Sigmoid colon (tissue), 6 donors: ENCODE measurements at regions not wholly inside any gene's neighbourhood (a gene's known extent, or its start where the extent isn't known, plus 50 kb on each side); places are given as distances from the start of the nearest gene placed in this dataset.

Experiments used
- DNase-seq: peaks from one replicate; pipeline ENCODE4 v3.0.0-alpha.2; 2019
- H3K27ac ChIP-seq, 4 donors: fragments of 200-600 bp; sonication (generic); one replicate each; pipeline ENCODE4 v1.5.1; 2016 to 2019; ENCODE audit warnings: mild to moderate bottlenecking in 1 of 4
- H3K27me3 ChIP-seq, 3 donors: fragments of 200-600 bp; sonication (generic); one replicate each; pipeline ENCODE4 v1.5.1; 2019; ENCODE audit warnings: mild to moderate bottlenecking in 1 of 3
- H3K36me3 ChIP-seq, 4 donors: fragments of 200-600 bp; sonication (generic); one replicate each; pipeline ENCODE4 v1.5.1; 2016 to 2019
- H3K4me1 ChIP-seq, 4 donors: fragments of 200-600 bp; sonication (generic); one replicate each; pipeline ENCODE4 v1.5.1; 2017 to 2019
- H3K4me3 ChIP-seq, 4 donors: fragments of 200-600 bp; sonication (generic); one replicate each; pipeline ENCODE4 v1.5.1; 2017 to 2019; ENCODE audit warnings: mild to moderate bottlenecking in 2 of 4, moderate library complexity in 1 of 4
- H3K9me3 ChIP-seq, 4 donors: fragments of 200-600 bp in 3 of 4; sonication (generic) in 3 of 4; one replicate each; pipeline versions ENCODE4 v1.5.1 to v1.6.1; 2013 to 2019
- EP300 ChIP-seq, 4 donors: sonication (generic); formaldehyde crosslinking; IDR thresholded peaks; one replicate each; pipeline ENCODE4 v1.6.1; 2017; ENCODE audit warnings: antibody characterized with exemption in 4 of 4
- POLR2A ChIP-seq, 2 donors: fragments of 450-650 bp; IDR thresholded peaks; one replicate each; pipeline ENCODE4 v1.6.1; 2016; ENCODE audit warnings: antibody characterized with exemption in 2 of 2, mild to moderate bottlenecking in 2 of 2, moderate library complexity in 2 of 2
- POLR2AphosphoS5 ChIP-seq, 4 donors: sonication (generic); formaldehyde crosslinking; IDR thresholded peaks; one replicate each; pipeline ENCODE4 v1.6.1; 2017; ENCODE audit warnings: antibody characterized with exemption in 4 of 4
- WGBS, 2 donors: extraction: QIAGEN DNeasy Blood & Tissue Kit; methylation state at CpG; one replicate each; pipeline ENCODE4 v1.1.7; 2013; 5-methylcytosine and 5-hydroxymethylcytosine counted together
- intact Hi-C: fragments of 100-400 bp; cut with DNase I; formaldehyde crosslinking; loops from one replicate; pipeline ENCODE4 v1.15.1; 2023
- TF ChIP-seq, protein P1 (sequence below), 4 experiments: fragments of 450-650 bp in 3 of 4; fragments of 200-600 bp in 1 of 4; IDR thresholded peaks; one replicate each; pipeline ENCODE4 v1.5.1; 2016 to 2019; ENCODE audit warnings: antibody characterized with exemption in 4 of 4, mild to moderate bottlenecking in 3 of 4, moderate library complexity in 2 of 4
- donor health status: healthy with polysubstance abuse.
- donor health status: healthy.

DNA sequence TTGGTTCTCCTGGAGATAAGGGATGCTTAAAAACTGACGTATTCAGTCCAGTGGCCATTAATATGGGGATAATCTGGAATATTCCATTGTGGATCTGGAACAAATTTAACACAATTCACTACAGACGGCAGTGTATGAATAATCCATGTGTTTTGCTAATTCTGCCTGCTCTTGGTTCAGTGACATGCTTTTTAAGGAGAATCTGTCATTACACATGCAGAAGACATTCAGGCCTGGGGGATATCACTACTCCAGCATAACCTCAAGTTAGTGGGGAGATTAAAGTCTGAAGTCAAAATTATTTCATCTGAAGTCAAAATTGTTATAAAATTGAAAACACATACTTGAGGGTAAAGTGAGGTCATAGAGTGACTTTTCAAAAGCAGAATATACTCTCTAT lies 789.3 kb downstream of the USP25 start:
- DNase-seq: no peak
- TF ChIP-seq, protein P1, sequence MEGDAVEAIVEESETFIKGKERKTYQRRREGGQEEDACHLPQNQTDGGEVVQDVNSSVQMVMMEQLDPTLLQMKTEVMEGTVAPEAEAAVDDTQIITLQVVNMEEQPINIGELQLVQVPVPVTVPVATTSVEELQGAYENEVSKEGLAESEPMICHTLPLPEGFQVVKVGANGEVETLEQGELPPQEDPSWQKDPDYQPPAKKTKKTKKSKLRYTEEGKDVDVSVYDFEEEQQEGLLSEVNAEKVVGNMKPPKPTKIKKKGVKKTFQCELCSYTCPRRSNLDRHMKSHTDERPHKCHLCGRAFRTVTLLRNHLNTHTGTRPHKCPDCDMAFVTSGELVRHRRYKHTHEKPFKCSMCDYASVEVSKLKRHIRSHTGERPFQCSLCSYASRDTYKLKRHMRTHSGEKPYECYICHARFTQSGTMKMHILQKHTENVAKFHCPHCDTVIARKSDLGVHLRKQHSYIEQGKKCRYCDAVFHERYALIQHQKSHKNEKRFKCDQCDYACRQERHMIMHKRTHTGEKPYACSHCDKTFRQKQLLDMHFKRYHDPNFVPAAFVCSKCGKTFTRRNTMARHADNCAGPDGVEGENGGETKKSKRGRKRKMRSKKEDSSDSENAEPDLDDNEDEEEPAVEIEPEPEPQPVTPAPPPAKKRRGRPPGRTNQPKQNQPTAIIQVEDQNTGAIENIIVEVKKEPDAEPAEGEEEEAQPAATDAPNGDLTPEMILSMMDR (IDR thresholded peaks at IDR 0.05): no peak
- peaks cover 0 to 6% (median 0%) of the 10 kb centered on the region in 4 donors for H3K9me3 ChIP-seq
- H3K4me3 ChIP-seq: no peak overlapping the region
- H3K27ac ChIP-seq: no peak overlapping the region
- intact Hi-C loops: no loop called here
- 82 to 83% methylated on average over 2 of the region's 2 CpGs for WGBS, 2 donors
- no peaks in the 10 kb centered on the region for H3K36me3 ChIP-seq
- no peaks in the 10 kb centered on the region for H3K27me3 ChIP-seq
- peaks cover 0 to 8% (median 0%) of the 10 kb centered on the region in 4 donors for H3K4me1 ChIP-seq

DNA sequence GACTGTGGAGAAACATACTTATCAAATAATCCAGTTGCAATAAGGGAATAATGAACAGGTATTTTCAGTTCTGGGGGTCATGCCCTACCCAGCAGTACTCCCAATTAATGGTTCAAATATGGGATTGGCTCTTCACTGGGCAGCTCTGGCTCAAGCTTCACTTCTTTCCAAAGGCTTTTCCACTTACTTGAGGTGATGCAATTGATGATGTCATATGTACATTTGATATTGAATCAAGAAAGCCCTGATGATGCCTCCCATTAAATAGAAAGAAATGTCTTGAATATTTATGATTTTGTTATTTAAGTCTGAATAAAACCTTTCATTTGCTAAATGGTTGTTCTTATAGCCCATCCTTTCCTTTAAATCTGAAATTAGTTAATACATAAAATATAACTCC lies 789.9 kb downstream of the USP25 start:
- H3K27me3 ChIP-seq: no peaks in the 10 kb centered on the region
- H3K27ac ChIP-seq: no peak overlapping the region
- TF ChIP-seq POLR2A (IDR thresholded peaks at IDR 0.05) (no peak), EP300 (IDR thresholded peaks at IDR 0.05) (no peak)
- TF ChIP-seq, protein P1 (IDR thresholded peaks at IDR 0.05): no peak
- no peak overlapping the region for H3K4me3 ChIP-seq
- H3K4me1 ChIP-seq: peaks cover 0 to 8% (median 0%) of the 10 kb centered on the region in 4 donors
- DNase-seq: no peak
- intact Hi-C loops: no loop called here
- peaks cover 0 to 6% (median 0%) of the 10 kb centered on the region in 4 donors for H3K9me3 ChIP-seq
- no peaks in the 10 kb centered on the region for H3K36me3 ChIP-seq

DNA sequence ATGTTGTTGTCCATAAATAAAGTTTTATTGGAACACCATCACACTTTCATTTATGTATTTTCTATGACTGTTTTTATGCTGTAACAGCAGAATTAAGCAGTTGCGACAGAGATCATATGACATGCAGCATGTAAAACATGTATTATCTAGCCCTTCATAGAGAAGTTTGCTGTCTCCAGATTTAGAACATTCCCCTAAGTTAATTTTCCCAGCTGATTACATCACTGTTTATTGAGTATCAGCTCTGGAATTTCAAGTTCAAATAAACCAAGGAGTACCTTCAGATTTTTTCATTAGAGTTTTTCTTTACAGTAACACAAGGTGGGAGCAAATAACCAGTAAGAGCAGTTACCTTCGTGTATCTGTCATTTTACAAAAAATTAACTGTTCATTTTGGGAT lies 792.8 kb downstream of the USP25 start:
- H3K4me3 ChIP-seq: no peak overlapping the region
- peaks cover 0 to 2% (median 0%) of the 10 kb centered on the region in 4 donors for H3K9me3 ChIP-seq
- no peak for TF ChIP-seq POLR2A (IDR thresholded peaks at IDR 0.05)
- TF ChIP-seq, protein P1 (IDR thresholded peaks at IDR 0.05): no peak
- no peak for TF ChIP-seq POLR2AphosphoS5 (IDR thresholded peaks at IDR 0.05)
- TF ChIP-seq EP300 (IDR thresholded peaks at IDR 0.05): no peak
- DNase-seq: no peak
- no peaks in the 10 kb centered on the region for H3K27me3 ChIP-seq
- intact Hi-C loops: no loop called here
- peaks cover 0 to 8% (median 0%) of the 10 kb centered on the region in 4 donors for H3K4me1 ChIP-seq
- no peak overlapping the region for H3K27ac ChIP-seq
- no peaks in the 10 kb centered on the region for H3K36me3 ChIP-seq
- WGBS, 2 donors: 57 to 78% methylated on average over 2 of the region's 2 CpGs

DNA sequence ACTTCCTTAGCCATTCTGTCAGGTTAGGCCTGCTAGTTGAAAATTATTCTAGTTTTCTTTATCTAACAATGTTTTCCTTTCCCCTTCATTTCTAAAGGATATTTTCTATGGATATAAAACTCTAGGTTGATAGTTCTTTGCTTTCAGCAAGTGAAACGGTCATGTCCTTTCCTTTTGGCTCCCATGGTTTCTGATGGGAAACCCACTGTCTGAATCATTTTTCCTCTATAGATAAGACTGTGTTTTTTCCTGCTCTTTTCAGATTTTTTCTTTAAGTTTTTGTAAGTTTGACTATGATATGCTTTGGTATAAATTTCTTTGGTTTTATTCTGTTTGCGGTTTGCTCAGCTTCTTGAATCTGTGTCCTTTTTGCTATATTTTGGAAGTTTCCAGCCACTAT lies 800.9 kb downstream of the USP25 start:
- DNase-seq: no peak
- intact Hi-C loops: loop anchor here (10.0 kb wide), 2 partner anchors 54 to 106 kb away; no protein-coding TSS in a partner anchor
- H3K36me3 ChIP-seq: no peaks in the 10 kb centered on the region
- peaks cover 0 to 2% (median under 1%) of the 10 kb centered on the region in 4 donors for H3K9me3 ChIP-seq
- peaks cover 0 to 14% (median 5%) of the 10 kb centered on the region in 4 donors for H3K4me1 ChIP-seq
- H3K27me3 ChIP-seq: no peaks in the 10 kb centered on the region
- no peak overlapping the region for H3K4me3 ChIP-seq
- 86 to 95% methylated on average over 2 of the region's 2 CpGs for WGBS, 2 donors
- no peak overlapping the region for H3K27ac ChIP-seq
- TF ChIP-seq EP300 (IDR thresholded peaks at IDR 0.05) (no peak), POLR2AphosphoS5 (IDR thresholded peaks at IDR 0.05) (no peak), POLR2A (IDR thresholded peaks at IDR 0.05) (no peak)
- TF ChIP-seq, protein P1 (IDR thresholded peaks at IDR 0.05): no peak

DNA sequence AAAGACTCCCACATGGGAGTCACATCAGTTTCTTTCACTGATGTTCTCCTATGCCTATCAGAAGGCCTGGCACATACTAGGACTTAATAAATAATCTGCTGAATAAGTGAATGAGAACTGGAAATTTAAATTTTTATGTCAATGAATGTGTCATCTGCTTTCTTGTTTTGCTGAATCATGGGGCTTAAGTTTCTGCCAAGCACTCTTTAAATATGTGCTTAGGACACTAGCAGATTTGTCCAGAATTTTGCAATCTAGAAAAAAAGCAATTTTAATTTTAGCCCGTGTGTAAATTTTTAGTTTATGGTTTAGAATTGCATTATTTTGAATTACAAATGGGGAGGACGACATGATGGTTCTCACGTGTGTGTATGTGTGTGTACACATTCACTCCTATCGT lies 803.1 kb downstream of the USP25 start:
- WGBS, 2 donors: 76 to 81% methylated on average over 4 of the region's 4 CpGs
- intact Hi-C loops: loop anchor here (10.0 kb wide), 2 partner anchors 52 to 108 kb away; no protein-coding TSS in a partner anchor
- TF ChIP-seq, protein P1 (IDR thresholded peaks at IDR 0.05): no peak
- no peak for TF ChIP-seq POLR2A (IDR thresholded peaks at IDR 0.05)
- TF ChIP-seq POLR2AphosphoS5 (IDR thresholded peaks at IDR 0.05): no peak
- TF ChIP-seq EP300 (IDR thresholded peaks at IDR 0.05): no peak
- Histone ChIP-seq H3K4me1 (peaks cover 0 to 14% (median 9%) of the 10 kb centered on the region in 4 donors), H3K27me3 (no peaks in the 10 kb centered on the region), H3K36me3 (no peaks in the 10 kb centered on the region), H3K4me3 (no peak overlapping the region), H3K9me3 (peaks cover 0 to 2% (median 0%) of the 10 kb centered on the region in 4 donors), H3K27ac (peak overlapping the region; percentile 75 to 79 (median 78))
- DNase-seq: no peak
